ENCODE measurements at regions not wholly inside any gene's neighbourhood (a gene's known extent, or its start where the extent isn't known, plus 50 kb on each side); places are given as distances from the start of the nearest gene placed in this dataset.
"Not testable (repeated sequence)": the region's sequence is repeated elsewhere in the genome, so short reads cannot be mapped to it uniquely, and the experiment has no call there.

DNA sequence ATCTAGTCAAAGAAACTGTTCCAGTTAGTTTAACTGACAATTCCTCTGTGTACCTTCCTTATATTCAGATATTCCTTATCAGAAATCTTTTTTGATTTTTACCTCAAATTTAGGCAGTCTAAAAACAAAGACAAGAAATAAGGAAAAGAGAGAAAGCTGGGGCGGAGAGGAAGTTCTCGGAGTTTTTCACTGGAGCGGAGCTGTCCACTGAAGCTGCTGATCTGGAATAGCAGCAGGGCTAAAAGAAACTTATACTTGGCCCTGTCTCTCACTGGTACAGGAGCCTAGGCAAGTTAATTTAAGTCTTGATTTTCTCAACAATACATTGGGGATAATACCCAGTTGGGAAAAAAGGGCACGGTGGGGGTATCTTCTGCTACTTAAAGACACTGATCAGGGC, 59.2 kb upstream of the CYP2D6 start:
- TF ChIP-seq, protein P1, sequence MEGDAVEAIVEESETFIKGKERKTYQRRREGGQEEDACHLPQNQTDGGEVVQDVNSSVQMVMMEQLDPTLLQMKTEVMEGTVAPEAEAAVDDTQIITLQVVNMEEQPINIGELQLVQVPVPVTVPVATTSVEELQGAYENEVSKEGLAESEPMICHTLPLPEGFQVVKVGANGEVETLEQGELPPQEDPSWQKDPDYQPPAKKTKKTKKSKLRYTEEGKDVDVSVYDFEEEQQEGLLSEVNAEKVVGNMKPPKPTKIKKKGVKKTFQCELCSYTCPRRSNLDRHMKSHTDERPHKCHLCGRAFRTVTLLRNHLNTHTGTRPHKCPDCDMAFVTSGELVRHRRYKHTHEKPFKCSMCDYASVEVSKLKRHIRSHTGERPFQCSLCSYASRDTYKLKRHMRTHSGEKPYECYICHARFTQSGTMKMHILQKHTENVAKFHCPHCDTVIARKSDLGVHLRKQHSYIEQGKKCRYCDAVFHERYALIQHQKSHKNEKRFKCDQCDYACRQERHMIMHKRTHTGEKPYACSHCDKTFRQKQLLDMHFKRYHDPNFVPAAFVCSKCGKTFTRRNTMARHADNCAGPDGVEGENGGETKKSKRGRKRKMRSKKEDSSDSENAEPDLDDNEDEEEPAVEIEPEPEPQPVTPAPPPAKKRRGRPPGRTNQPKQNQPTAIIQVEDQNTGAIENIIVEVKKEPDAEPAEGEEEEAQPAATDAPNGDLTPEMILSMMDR (IDR thresholded peaks at IDR 0.05; ENCODE audit: unreplicated experiment), result no peak
- no peak overlapping the region for H3K4me3 Mint-ChIP-seq (ENCODE audit: unreplicated experiment)
- peaks cover 2% of the 10 kb centered on the region for H3K36me3 Mint-ChIP-seq (ENCODE audit: low read depth, unreplicated experiment)
- peaks cover 18% of the 10 kb centered on the region for H3K4me1 Mint-ChIP-seq (ENCODE audit: unreplicated experiment)
- H3K27ac Mint-ChIP-seq (ENCODE audit: unreplicated experiment), result no peak overlapping the region
- H3K27me3 Mint-ChIP-seq (ENCODE audit: unreplicated experiment), result no peaks in the 10 kb centered on the region
- no peak for DNase-seq (ENCODE audit: low spot score)
- H3K9me3 Mint-ChIP-seq (ENCODE audit: unreplicated experiment), result no peaks in the 10 kb centered on the region

GRCh38 chr22:42188808-42189447, 58.3 kb upstream of the CYP2D6 start:
- Mint-ChIP-seq H3K4me3 (ENCODE audit: unreplicated experiment) (no peak overlapping the region), H3K9me3 (ENCODE audit: unreplicated experiment) (no peaks in the 10 kb centered on the region), H3K4me1 (ENCODE audit: unreplicated experiment) (peaks cover 18% of the 10 kb centered on the region), H3K27me3 (ENCODE audit: unreplicated experiment) (no peaks in the 10 kb centered on the region), H3K36me3 (ENCODE audit: low read depth, unreplicated experiment) (peaks cover 2% of the 10 kb centered on the region), H3K27ac (ENCODE audit: unreplicated experiment) (peak overlapping the region; percentile 20)
- TF ChIP-seq, protein P1 (IDR thresholded peaks at IDR 0.05; ENCODE audit: unreplicated experiment), result no peak
- no peak for DNase-seq (ENCODE audit: low spot score)

DNA sequence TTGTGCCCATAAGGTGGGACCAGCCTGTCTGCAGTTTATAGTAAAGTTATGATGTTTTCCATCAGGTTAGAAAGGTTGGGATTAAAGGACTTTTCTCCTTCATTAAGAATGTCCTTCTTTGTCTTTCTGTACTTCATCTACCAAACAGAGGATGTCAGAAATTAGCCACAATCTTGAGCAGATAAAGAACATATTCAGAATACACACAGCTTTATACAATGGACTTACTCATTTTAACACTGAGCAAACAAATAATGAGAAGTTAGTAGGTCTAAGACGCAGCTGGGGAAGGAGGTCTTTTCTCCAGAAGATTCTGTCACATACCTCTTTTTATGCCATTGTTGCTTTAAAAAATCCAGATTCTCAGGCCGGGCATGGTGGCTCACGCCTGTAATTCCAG, 57.0 kb upstream of the CYP2D6 start:
- Mint-ChIP-seq H3K4me1 (ENCODE audit: unreplicated experiment) (peaks cover 7% of the 10 kb centered on the region), H3K36me3 (ENCODE audit: low read depth, unreplicated experiment) (peaks cover 2% of the 10 kb centered on the region), H3K9me3 (ENCODE audit: unreplicated experiment) (no peaks in the 10 kb centered on the region), H3K4me3 (ENCODE audit: unreplicated experiment) (no peak overlapping the region), H3K27me3 (ENCODE audit: unreplicated experiment) (no peaks in the 10 kb centered on the region), H3K27ac (ENCODE audit: unreplicated experiment) (no peak overlapping the region)
- TF ChIP-seq, protein P1 (IDR thresholded peaks at IDR 0.05; ENCODE audit: unreplicated experiment), result no peak
- no peak for DNase-seq (ENCODE audit: low spot score)

DNA sequence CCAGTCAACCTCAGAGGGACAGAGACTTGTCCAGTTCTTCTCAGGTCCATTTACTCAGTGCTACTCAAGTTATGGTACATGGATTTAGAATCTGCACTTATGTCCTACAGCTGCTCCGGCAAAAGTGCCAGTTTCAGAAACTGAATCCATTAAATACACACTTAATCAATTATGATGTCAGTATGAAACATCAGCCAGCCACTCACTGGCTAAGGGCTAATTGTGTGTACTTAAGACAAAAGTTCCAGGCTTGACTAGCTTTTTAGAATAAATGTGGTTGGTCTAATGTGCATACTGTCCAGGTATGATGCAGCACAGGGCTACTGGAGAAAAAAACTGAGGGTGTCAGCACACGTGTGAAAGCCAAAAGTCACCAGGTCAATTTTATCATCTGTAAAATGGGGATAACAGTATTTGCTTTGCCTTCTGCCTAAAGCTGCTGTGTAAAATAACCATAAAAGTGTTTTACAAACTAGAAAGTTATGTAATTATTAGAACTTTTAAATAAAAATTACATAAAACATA, 55.4 kb upstream of the CYP2D6 start:
- Mint-ChIP-seq H3K4me3 (ENCODE audit: unreplicated experiment) (no peak overlapping the region), H3K4me1 (ENCODE audit: unreplicated experiment) (no peaks in the 10 kb centered on the region), H3K27me3 (ENCODE audit: unreplicated experiment) (no peaks in the 10 kb centered on the region), H3K27ac (ENCODE audit: unreplicated experiment) (no peak overlapping the region), H3K36me3 (ENCODE audit: low read depth, unreplicated experiment) (peaks cover 2% of the 10 kb centered on the region), H3K9me3 (ENCODE audit: unreplicated experiment) (no peaks in the 10 kb centered on the region)
- DNase-seq (ENCODE audit: low spot score), result no peak
- TF ChIP-seq, protein P1 (IDR thresholded peaks at IDR 0.05; ENCODE audit: unreplicated experiment), result no peak

GRCh38 chr22:42184852-42185251, 54.2 kb upstream of the CYP2D6 start:
- TF ChIP-seq, protein P1 (IDR thresholded peaks at IDR 0.05; ENCODE audit: unreplicated experiment), result no peak
- Mint-ChIP-seq H3K27me3 (ENCODE audit: unreplicated experiment) (peaks cover 5% of the 10 kb centered on the region), H3K27ac (ENCODE audit: unreplicated experiment) (no peak overlapping the region), H3K4me3 (ENCODE audit: unreplicated experiment) (no peak overlapping the region), H3K4me1 (ENCODE audit: unreplicated experiment) (no peaks in the 10 kb centered on the region), H3K9me3 (ENCODE audit: unreplicated experiment) (no peaks in the 10 kb centered on the region), H3K36me3 (ENCODE audit: low read depth, unreplicated experiment) (peaks cover 2% of the 10 kb centered on the region)
- no peak for DNase-seq (ENCODE audit: low spot score)

DNA sequence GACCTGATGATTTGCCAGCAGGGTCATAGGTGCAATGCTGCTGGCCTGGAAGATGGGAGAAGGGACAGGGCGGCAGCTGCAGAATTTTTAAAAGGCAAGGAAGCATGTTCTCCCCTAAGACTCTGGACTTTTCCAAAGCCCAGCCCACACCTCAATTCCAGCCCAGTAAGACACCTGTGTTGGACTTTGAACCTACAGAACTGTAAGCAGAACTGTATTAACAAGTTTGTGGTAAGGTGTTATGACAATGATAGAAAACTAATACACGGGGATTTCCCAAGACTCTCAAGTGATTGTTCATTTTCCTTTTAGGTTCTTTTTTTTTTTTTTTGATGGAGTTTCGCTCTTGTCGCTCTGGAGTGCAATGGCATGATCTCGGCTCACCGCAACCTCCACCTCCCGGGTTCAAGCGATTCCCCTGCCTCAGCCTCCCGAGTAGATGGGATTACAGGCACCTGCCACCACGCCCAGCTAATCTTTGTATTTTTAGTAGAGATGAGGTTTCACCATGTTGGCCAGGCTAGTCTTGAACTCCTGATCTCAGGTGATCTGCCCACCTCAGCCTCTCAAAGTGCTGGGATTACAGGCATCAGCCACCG, 53.0 kb upstream of the CYP2D6 start:
- not testable (repeated sequence) for H3K27ac Mint-ChIP-seq (ENCODE audit: unreplicated experiment); H3K4me1 Mint-ChIP-seq (ENCODE audit: unreplicated experiment); DNase-seq (ENCODE audit: low spot score); H3K27me3 Mint-ChIP-seq (ENCODE audit: unreplicated experiment); H3K9me3 Mint-ChIP-seq (ENCODE audit: unreplicated experiment); H3K36me3 Mint-ChIP-seq (ENCODE audit: low read depth, unreplicated experiment); H3K4me3 Mint-ChIP-seq (ENCODE audit: unreplicated experiment)

All from endothelial cell (in vitro differentiated cells).